Suprapubic skin (tissue), 4 donors: ENCODE measurements at regions not wholly inside any gene's neighbourhood (a gene's known extent, or its start where the extent isn't known, plus 50 kb on each side); places are given as distances from the start of the nearest gene placed in this dataset.

ENCODE experiments used
- POLR2A ChIP-seq, 2 donors: fragments of 450-650 bp; IDR thresholded peaks; one replicate each; pipeline ENCODE4 v1.6.1; 2017; ENCODE audit warnings: antibody characterized with exemption in 2 of 2, mild to moderate bottlenecking in 2 of 2, moderate library complexity in 2 of 2
- POLR2AphosphoS5 ChIP-seq, 3 donors: sonication (generic); formaldehyde crosslinking; IDR thresholded peaks; one replicate each; pipeline ENCODE4 v1.6.1; 2017; ENCODE audit warnings: antibody characterized with exemption in 3 of 3
- TF ChIP-seq, protein P1 (sequence below), 2 donors: fragments of 200-600 bp in 1 of 2; fragments of 450-650 bp in 1 of 2; sonication (generic) in 1 of 2; IDR thresholded peaks; one replicate each; pipeline ENCODE4 v1.5.1; 2016 to 2019; ENCODE audit warnings: antibody characterized with exemption in 2 of 2, mild to moderate bottlenecking in 1 of 2, moderate library complexity in 1 of 2

DNA sequence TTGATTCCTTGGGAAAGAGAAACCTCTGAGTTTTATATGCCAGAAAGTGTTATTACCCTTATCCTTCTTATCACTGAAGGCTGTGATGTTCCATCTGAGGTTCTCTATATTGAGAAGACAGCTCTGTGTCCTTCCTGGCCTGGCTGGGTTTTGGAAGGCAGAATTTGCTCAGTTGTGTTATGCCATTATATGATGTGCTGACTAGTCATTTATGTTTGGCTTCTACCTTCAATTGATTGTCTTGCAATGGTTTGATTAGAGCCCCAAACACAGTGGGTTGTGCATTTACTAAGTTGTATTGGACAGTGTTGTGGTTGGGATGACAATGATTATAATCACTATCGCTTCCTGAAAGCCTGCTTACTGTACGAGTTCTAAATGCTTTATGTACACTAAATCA is 265.7 kb downstream of the SNAPC1 start:
- TF ChIP-seq, protein P1, sequence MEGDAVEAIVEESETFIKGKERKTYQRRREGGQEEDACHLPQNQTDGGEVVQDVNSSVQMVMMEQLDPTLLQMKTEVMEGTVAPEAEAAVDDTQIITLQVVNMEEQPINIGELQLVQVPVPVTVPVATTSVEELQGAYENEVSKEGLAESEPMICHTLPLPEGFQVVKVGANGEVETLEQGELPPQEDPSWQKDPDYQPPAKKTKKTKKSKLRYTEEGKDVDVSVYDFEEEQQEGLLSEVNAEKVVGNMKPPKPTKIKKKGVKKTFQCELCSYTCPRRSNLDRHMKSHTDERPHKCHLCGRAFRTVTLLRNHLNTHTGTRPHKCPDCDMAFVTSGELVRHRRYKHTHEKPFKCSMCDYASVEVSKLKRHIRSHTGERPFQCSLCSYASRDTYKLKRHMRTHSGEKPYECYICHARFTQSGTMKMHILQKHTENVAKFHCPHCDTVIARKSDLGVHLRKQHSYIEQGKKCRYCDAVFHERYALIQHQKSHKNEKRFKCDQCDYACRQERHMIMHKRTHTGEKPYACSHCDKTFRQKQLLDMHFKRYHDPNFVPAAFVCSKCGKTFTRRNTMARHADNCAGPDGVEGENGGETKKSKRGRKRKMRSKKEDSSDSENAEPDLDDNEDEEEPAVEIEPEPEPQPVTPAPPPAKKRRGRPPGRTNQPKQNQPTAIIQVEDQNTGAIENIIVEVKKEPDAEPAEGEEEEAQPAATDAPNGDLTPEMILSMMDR (IDR thresholded peaks at IDR 0.05) = no peak
- TF ChIP-seq POLR2AphosphoS5 (IDR thresholded peaks at IDR 0.05) (no peak), POLR2A (IDR thresholded peaks at IDR 0.05) (no peak)
